HG02678 (cell line): ENCODE measurements at regions not wholly inside any gene's neighbourhood (a gene's known extent, or its start where the extent isn't known, plus 50 kb on each side); places are given as distances from the start of the nearest gene placed in this dataset.

Source experiments
- ATAC-seq: cut with Tn5 transposase; IDR thresholded peaks from one replicate; pipeline ENCODE4 v1.9.1; 2021; ENCODE audit warnings: mild to moderate bottlenecking, moderate library complexity; ENCODE audit not compliant: unreplicated experiment

- ATAC-seq, result no peak
These were observed 325.2 kb downstream of the TLR4 start for GRCh38 chr9:118029425-118029824.

GRCh38 chr9:118034701-118035100 lies 330.5 kb downstream of the TLR4 start:
- no peak for ATAC-seq

GRCh38 chr9:118038713-118039112 lies 334.5 kb downstream of the TLR4 start:
- no peak for ATAC-seq

- ATAC-seq, result no peak
These were observed 354.0 kb downstream of the TLR4 start for GRCh38 chr9:118058227-118058626.

GRCh38 chr9:118059484-118060278 lies 355.5 kb downstream of the TLR4 start:
- no peak for ATAC-seq

DNA sequence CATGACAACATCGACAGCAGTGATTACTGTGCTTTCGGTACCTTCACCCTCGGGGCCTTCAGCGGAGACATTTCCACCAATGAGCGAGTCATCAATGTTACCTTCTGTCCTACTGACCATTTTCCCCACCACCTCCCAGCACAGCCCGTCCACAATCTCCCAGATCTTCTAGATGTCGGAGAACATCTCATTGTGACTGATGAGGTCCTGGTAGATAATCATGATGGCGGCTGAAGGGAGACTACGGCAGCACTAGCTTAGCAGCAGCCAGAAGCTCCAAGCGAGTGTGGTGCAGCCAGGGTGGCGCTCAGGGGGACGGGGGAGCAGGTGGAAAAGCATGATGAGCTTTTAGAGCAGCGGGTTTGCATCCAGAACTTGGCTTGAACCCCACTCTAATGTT lies 379.0 kb downstream of the TLR4 start:
- no peak for ATAC-seq

DNA sequence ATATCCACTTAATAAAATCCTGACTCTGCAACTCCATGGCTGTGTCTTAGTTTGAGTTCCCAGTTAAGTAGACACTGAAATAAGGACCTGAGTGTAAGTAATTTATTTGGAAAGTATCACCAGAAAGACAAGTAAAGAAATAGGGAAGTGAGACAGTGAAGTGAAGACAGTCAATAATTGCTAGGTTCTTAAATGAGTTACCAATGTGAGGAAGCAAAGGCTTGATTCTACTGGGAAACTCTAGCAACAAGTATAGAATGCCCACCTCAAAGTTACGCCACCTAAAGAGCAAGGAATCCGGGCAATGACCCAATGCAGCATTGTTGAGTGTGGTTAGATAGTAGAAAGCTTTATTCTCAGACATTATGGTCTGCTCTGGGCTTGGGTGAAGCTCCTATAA lies 383.9 kb downstream of the TLR4 start:
- no peak for ATAC-seq

- no peak for ATAC-seq
These were observed 387.0 kb downstream of the TLR4 start for GRCh38 chr9:118091226-118091625.

DNA sequence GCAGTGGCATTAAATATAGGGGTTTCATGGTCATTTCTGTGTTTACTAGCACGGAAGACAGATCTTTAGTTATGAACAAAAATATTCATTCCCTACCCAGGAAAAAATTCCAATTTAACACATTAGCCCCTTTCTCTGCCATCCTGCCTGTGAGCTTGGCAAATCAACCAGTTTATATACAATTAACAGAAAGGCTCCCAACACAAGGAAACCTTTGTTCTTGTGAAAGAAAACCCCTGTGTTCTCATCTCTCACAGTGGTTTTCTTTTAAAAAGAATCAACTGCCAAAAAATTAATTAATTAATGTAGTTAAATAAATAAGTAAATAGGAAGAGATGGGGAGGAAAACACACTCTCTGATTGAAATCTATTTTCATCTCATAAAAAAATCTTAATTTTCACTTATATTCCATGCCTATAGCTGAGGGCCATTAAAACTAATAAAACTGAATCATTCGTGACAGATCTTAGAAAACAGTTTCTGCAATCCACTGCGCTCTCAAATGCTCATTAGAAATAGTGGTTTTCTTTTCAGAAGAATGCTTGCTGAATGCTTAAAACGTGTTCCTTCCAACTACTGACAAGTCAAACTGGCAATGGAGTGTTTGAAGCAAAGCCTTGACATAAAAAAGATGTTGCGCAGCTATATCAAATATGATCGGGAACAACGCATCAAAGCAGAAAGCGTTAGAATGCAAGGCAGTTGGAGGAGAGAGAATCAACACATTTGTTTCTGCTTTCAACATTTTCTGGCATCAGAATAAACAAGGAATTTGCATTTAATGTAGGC lies 387.7 kb downstream of the TLR4 start:
- ATAC-seq, result no peak

- no peak for ATAC-seq
These were observed 390.2 kb downstream of the TLR4 start for GRCh38 chr9:118094387-118094786.

DNA sequence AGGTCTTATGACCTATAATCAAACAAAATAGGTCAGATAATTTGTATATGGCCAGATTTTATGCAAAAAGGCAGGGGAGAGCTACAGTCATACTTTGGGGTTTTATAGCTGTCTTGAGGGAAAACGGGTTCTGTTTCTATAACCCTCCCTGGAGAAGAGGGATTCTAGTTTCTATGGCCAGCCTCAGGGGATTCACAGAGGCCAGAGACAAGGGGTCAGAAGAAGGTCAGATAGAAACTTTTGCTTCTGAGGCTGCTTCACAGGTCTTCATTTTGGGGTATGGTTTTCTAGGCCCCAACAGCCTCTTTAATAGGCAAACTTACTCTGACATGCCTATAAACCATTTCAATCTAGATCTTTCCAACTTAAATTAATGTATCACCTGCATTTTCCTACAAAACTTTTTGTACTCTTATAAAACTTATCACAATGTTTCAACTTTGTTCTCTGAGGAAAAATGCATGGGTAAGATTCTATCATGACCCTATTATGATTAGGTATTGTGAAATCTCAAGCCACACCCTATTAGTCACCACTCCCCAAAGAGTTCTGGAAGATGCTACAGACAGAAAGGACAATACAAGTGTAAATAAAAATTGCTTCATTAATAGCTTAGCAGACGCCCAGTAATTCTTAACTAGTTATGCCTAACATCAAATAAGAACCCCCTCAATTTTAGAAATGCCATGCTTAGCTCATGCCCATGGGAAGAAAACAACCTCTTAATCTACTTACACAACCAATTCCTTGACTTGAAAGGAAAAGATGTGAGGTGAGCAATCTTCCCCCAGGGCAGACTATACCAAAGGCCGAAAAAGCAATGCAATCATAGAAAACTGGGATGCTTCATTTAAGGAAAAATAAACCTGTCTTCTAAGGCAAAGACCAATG lies 396.6 kb downstream of the TLR4 start:
- no peak for ATAC-seq

DNA sequence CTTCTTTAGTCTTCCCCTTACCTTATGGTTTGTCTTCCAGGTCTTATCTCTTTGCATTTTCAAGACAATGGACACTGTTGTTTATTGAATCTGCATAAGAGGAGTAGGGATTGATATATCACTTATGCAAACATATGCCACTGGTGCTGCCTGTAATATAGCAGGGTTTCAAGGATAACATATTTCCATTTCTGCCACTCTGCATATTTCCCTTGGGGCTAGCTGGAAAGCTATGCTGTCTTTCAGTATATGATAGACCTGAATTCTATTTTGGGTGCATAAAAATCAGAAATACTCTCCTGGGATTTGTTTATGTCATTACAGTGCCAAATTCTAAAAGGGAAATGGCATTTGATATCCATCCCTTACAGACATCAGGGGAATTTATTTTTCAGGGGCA lies 400.2 kb downstream of the TLR4 start:
- ATAC-seq, result no peak

DNA sequence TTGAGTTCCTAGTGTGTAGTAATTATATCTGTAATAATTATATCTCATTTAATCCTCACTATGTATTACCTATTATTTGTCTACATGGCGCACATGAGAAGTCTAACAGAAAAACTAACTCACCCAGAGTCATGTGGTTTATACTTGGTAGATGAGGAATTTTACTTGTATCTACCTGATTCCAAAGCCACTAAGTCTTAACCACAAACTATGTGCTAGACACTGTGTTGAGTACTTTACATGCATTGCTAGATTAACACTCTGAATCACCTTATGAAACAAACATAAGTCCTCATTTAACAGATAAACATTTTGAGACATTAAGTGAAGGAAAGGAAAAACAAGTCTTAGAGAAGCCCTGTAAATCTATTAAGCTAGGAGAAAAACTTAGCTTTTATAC lies 404.8 kb downstream of the TLR4 start:
- no peak for ATAC-seq

GRCh38 chr9:118109542-118109941 lies 405.3 kb downstream of the TLR4 start:
- ATAC-seq, result no peak

DNA sequence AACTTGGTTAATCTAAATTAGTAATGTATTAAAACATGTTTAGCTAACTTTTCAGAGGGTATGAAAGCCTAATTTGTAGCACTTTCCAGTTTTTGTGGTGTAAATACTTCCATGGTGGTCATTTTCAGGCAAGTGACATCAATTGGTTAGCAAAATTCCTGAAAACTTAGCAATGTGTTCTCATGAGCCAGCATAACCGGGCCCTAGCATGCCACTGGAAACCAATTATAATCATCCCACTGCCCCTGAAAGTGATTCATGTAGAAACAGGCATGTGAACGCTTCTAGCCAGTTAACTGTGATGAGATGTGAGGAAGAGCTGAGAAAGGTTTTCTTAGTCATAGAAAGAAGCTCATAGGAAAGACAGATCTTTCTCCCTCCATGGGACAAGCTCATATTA lies 417.2 kb downstream of the TLR4 start:
- no peak for ATAC-seq

DNA sequence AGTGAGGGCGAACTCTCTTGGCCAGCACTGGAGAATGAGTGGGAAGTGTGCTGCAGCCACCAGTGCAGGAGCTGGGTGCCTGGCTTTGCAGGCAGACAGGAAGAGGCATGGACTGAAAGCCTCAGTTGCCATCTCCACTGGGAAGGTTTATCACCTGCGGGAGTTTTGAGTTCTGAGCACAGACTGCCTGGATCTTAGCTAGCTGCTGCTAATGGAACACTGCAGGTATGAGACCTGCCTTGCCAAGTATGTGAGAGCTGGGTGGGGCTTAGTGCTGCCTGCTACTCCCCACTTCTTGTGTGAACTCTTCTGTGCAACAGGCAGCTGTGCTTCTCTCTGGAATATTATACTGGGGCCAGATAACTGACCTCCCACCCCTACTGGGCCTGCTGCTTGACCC lies 424.1 kb downstream of the TLR4 start:
- ATAC-seq, result no peak

DNA sequence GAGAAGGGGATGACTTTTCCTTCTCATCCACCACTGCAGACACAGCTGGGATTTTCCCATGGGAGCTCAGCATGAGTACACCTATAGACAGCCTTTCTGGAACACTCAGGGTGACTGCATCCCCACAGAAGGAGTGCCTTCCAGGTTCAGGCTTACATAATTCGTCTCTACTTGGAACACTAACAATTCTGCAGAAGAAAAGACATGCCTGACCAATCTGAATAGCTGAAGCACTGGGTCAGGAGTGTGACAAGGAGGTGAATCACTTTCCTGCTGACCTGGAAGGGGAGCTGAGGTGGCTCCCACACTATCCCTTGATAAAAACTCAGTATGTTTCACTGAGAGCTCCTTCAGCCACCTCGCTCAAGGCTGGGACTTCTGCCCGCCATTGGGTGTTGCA lies 425.3 kb downstream of the TLR4 start:
- no peak for ATAC-seq

GRCh38 chr9:118148990-118149389 lies 444.8 kb downstream of the TLR4 start:
- no peak for ATAC-seq

DNA sequence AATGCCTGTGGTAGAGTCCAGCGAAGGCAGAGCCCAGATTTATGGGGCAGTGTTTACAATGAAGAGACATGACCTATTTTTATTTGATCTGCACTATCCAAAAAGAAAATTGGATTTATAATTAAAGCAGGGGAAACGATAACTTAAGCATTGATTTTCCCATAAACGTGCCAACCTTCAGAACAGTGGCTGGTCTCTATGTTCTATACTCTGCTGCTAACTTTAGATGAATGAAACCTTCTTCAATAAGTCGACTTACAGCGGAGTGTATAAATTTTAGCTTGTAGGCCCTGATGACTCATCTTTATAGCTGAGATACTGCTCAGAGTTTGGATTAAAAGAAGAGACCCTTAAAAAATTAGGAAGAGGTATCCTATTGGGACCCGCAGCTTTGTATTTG lies 452.6 kb downstream of the TLR4 start:
- ATAC-seq, result no peak

- ATAC-seq, result no peak
These were observed 458.5 kb downstream of the TLR4 start for GRCh38 chr9:118162716-118163115.

DNA sequence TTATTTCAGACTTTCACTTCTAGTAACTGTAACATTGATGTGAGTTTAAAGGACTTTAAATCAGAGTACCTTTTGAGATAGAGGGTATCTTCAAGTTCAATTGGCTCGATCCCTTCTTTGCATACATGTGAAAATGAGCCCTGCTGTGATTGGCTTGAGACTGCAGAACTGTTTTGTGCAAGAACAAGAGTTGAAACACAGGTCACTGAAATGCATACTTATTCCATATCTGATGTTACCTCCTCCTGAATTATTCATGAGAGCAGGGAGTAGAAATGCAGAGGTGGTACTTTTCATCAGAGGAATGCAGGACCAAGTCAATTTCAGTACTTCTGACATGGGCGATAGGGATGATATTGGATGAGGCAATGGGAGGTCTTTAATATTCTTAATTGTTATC lies 459.5 kb downstream of the TLR4 start:
- ATAC-seq, result no peak
